Right hindlimb (tissue), 1 donor: ENCODE measurements at regions not wholly inside any gene's neighbourhood (a gene's known extent, or its start where the extent isn't known, plus 50 kb on each side); places are given as distances from the start of the nearest gene placed in this dataset.
A peak's percentile ranks its signal among the peaks of the same experiment; 100 is the strongest.

Experiments used
- DNase-seq: peaks from one replicate; pipeline ENCODE4 v3.0.0-alpha.2; 2018

- no peak for DNase-seq
Observed at GRCh38 chr6:5946701-5947100, 60.0 kb downstream of the NRN1 start.

- no peak for DNase-seq
Observed at GRCh38 chr6:5946181-5946580, 60.5 kb downstream of the NRN1 start.

- no peak for DNase-seq
Observed at GRCh38 chr6:5943591-5943990, 63.1 kb downstream of the NRN1 start.

- DNase-seq, result no peak
Observed at GRCh38 chr6:5942591-5942990, 64.1 kb downstream of the NRN1 start.

- no peak for DNase-seq
Observed at GRCh38 chr6:5941188-5941587, 65.5 kb downstream of the NRN1 start.

- DNase-seq, result no peak
Observed at GRCh38 chr6:5938934-5939333, 67.8 kb downstream of the NRN1 start.

- DNase-seq, result no peak
Observed at GRCh38 chr6:5937936-5938706, 68.6 kb downstream of the NRN1 start.

- peak; percentile 59 for DNase-seq
Observed at GRCh38 chr6:5937169-5937909, 69.4 kb downstream of the NRN1 start.

GRCh38 chr6:5936631-5937030, 70.1 kb downstream of the NRN1 start:
- DNase-seq, result no peak

GRCh38 chr6:5936140-5936539, 70.6 kb downstream of the NRN1 start:
- DNase-seq, result no peak

- no peak for DNase-seq
Observed at GRCh38 chr6:5930968-5931367, 75.8 kb downstream of the NRN1 start.

- no peak for DNase-seq
Observed at GRCh38 chr6:5930143-5930770, 76.5 kb downstream of the NRN1 start.

- DNase-seq, result no peak
Observed at GRCh38 chr6:5923840-5924239, 82.9 kb downstream of the NRN1 start.

GRCh38 chr6:5922230-5922629, 84.5 kb downstream of the NRN1 start:
- no peak for DNase-seq

GRCh38 chr6:5909721-5910120, 97.0 kb downstream of the NRN1 start:
- DNase-seq, result no peak

- no peak for DNase-seq
Observed at GRCh38 chr6:5906842-5907241, 99.9 kb downstream of the NRN1 start.

- DNase-seq, result no peak
Observed at GRCh38 chr6:5906340-5906670, 100.4 kb downstream of the NRN1 start.

- DNase-seq, result peak; percentile 61
Observed at GRCh38 chr6:5905431-5906339, 101.0 kb downstream of the NRN1 start.

- no peak for DNase-seq
Observed at GRCh38 chr6:5904532-5904931, 102.2 kb downstream of the NRN1 start.

GRCh38 chr6:5899216-5900045, 107.3 kb downstream of the NRN1 start:
- DNase-seq, result no peak

GRCh38 chr6:5898563-5898962, 108.2 kb downstream of the NRN1 start:
- DNase-seq, result no peak

GRCh38 chr6:5898102-5898501, 108.6 kb downstream of the NRN1 start:
- no peak for DNase-seq
